HG02885 (cell line): ENCODE measurements at regions not wholly inside any gene's neighbourhood (a gene's known extent, or its start where the extent isn't known, plus 50 kb on each side); places are given as distances from the start of the nearest gene placed in this dataset.

Source experiments
- ATAC-seq: cut with Tn5 transposase; IDR thresholded peaks from one replicate; pipeline ENCODE4 v1.9.1; 2021; ENCODE audit warnings: mild to moderate bottlenecking; ENCODE audit not compliant: unreplicated experiment, poor library complexity

- no peak for ATAC-seq
These were observed 109.6 kb upstream of the SERP2 start for GRCh38 chr13:44263751-44264620.

GRCh38 chr13:44266305-44266704, 107.3 kb upstream of the SERP2 start:
- no peak for ATAC-seq

- ATAC-seq: no peak
These were observed 106.9 kb upstream of the SERP2 start for GRCh38 chr13:44266772-44267171.

- ATAC-seq: no peak
These were observed 106.4 kb upstream of the SERP2 start for GRCh38 chr13:44267203-44267602.

GRCh38 chr13:44267980-44268379, 105.6 kb upstream of the SERP2 start:
- ATAC-seq: no peak

GRCh38 chr13:44268980-44269379, 104.6 kb upstream of the SERP2 start:
- no peak for ATAC-seq

GRCh38 chr13:44270150-44270549, 103.5 kb upstream of the SERP2 start:
- ATAC-seq: no peak

GRCh38 chr13:44271031-44271455, 102.6 kb upstream of the SERP2 start:
- ATAC-seq: no peak

GRCh38 chr13:44271473-44271872, 102.2 kb upstream of the SERP2 start:
- no peak for ATAC-seq

- no peak for ATAC-seq
These were observed 101.7 kb upstream of the SERP2 start for GRCh38 chr13:44271915-44272341.

- ATAC-seq: no peak
These were observed 100.9 kb upstream of the SERP2 start for GRCh38 chr13:44272692-44273091.

GRCh38 chr13:44273216-44273615, 100.4 kb upstream of the SERP2 start:
- ATAC-seq: no peak

GRCh38 chr13:44273991-44274770, 99.4 kb upstream of the SERP2 start:
- peak; percentile 88 for ATAC-seq

- ATAC-seq: no peak
These were observed 98.8 kb upstream of the SERP2 start for GRCh38 chr13:44274771-44275205.

GRCh38 chr13:44275381-44275780, 98.2 kb upstream of the SERP2 start:
- ATAC-seq: no peak

GRCh38 chr13:44276061-44276460, 97.6 kb upstream of the SERP2 start:
- ATAC-seq: no peak

GRCh38 chr13:44277459-44277858, 96.2 kb upstream of the SERP2 start:
- no peak for ATAC-seq

GRCh38 chr13:44278166-44278565, 95.5 kb upstream of the SERP2 start:
- ATAC-seq: no peak

- no peak for ATAC-seq
These were observed 93.2 kb upstream of the SERP2 start for GRCh38 chr13:44280456-44280855.

- no peak for ATAC-seq
These were observed 92.2 kb upstream of the SERP2 start for GRCh38 chr13:44281252-44282000.

- ATAC-seq: no peak
These were observed 90.0 kb upstream of the SERP2 start for GRCh38 chr13:44283600-44283999.
